ENCODE measurements at regions not wholly inside any gene's neighbourhood (a gene's known extent, or its start where the extent isn't known, plus 50 kb on each side); places are given as distances from the start of the nearest gene placed in this dataset.

DNA sequence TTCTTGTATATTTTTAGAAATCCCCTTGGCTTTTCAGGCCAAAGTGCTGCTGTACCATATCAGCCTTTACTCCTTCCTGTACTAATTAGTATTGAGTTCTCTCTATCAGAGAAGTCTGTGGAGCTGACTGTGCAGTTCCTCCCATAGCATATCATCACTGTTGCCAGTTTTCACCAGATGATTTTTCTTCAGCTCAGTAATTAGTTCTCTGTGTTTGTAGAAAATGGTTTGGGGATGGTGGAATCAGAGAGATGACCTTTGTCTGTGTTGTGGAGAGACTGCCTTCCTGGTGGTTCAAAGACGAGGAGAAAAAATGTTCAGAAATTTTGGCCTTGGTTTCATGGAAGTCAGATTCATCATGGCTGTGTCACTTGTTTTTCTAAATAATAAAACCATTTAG lies 227.5 kb upstream of the ACTBL2 start:
- TF ChIP-seq, protein P1, sequence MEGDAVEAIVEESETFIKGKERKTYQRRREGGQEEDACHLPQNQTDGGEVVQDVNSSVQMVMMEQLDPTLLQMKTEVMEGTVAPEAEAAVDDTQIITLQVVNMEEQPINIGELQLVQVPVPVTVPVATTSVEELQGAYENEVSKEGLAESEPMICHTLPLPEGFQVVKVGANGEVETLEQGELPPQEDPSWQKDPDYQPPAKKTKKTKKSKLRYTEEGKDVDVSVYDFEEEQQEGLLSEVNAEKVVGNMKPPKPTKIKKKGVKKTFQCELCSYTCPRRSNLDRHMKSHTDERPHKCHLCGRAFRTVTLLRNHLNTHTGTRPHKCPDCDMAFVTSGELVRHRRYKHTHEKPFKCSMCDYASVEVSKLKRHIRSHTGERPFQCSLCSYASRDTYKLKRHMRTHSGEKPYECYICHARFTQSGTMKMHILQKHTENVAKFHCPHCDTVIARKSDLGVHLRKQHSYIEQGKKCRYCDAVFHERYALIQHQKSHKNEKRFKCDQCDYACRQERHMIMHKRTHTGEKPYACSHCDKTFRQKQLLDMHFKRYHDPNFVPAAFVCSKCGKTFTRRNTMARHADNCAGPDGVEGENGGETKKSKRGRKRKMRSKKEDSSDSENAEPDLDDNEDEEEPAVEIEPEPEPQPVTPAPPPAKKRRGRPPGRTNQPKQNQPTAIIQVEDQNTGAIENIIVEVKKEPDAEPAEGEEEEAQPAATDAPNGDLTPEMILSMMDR (IDR thresholded peaks at IDR 0.05; ENCODE audit: low read depth, low read length), result no peak
- TF ChIP-seq POLR2A (IDR thresholded peaks at IDR 0.05; ENCODE audit: extremely low read depth, insufficient read length), result no peak
